ENCODE measurements at regions not wholly inside any gene's neighbourhood (a gene's known extent, or its start where the extent isn't known, plus 50 kb on each side); places are given as distances from the start of the nearest gene placed in this dataset.

- TF ChIP-seq EZH2 (IDR thresholded peaks at IDR 0.05): no peak
- no peak for TF ChIP-seq CEBPB (IDR thresholded peaks at IDR 0.05; ENCODE audit: low read depth)
- TF ChIP-seq POLR2AphosphoS5 (IDR thresholded peaks at IDR 0.05; ENCODE audit: low read depth, low read length): no peak
- no peak for TF ChIP-seq MAX (IDR thresholded peaks at IDR 0.05)
- TF ChIP-seq CTCF (IDR thresholded peaks at IDR 0.05 in 2 of 3, conservative IDR thresholded peaks at IDR 0.05 in 1 of 3; ENCODE audit: borderline replicate concordance in 1 of 3, insufficient read depth in 1 of 3, low read depth in 2 of 3, low read length in 2 of 3): peak in 2 of 3 experiments; percentile 16 to 28; a peak in 2 of 6 replicates
- no peak for TF ChIP-seq SIN3A (IDR thresholded peaks at IDR 0.05; ENCODE audit: low read depth)
- no peak for TF ChIP-seq POLR2A (IDR thresholded peaks at IDR 0.05; ENCODE audit: borderline replicate concordance, extremely low read depth, insufficient read depth, insufficient read length)
- TF ChIP-seq EZH2phosphoT487 (IDR thresholded peaks at IDR 0.05; ENCODE audit: borderline replicate concordance): no peak
- TF ChIP-seq FOSL1 (IDR thresholded peaks at IDR 0.05; ENCODE audit: low read depth): no peak
- TF ChIP-seq REST (IDR thresholded peaks at IDR 0.05; ENCODE audit: low read depth): no peak
- TF ChIP-seq SRF (IDR thresholded peaks at IDR 0.05; ENCODE audit: low read depth): no peak
- TF ChIP-seq RAD21 (IDR thresholded peaks at IDR 0.05; ENCODE audit: low read depth): no peak
- TF ChIP-seq EGR1 (IDR thresholded peaks at IDR 0.05; ENCODE audit: low read depth): no peak
These were observed 360.4 kb downstream of the RAPGEF2 start for GRCh38 chr4:159463235-159463634.

Data from HCT116 (cell line).